ENCODE measurements at regions not wholly inside any gene's neighbourhood (a gene's known extent, or its start where the extent isn't known, plus 50 kb on each side); places are given as distances from the start of the nearest gene placed in this dataset.

DNA sequence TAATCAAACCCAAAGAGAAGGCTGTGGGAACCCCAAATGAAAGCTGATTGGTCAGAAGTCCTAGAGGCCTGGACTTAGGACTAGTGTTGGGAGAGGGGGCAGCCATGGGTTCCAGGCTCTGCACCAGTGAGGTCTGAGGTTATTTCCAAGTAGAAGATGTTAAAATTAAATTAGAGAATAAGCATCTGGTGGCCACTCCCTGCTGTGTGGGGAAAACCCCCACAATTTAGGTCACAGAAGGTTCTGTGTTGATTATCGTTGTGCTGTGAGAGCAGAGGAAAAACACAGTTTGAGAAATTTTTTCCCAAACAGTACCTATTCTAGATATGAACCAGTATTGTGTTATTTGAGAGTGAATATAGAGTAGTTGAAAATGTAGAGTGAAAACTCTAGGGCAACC lies 53.9 kb upstream of the NSMCE3 start:
- DNase-seq (ENCODE audit: low read depth) = no peak

DNA sequence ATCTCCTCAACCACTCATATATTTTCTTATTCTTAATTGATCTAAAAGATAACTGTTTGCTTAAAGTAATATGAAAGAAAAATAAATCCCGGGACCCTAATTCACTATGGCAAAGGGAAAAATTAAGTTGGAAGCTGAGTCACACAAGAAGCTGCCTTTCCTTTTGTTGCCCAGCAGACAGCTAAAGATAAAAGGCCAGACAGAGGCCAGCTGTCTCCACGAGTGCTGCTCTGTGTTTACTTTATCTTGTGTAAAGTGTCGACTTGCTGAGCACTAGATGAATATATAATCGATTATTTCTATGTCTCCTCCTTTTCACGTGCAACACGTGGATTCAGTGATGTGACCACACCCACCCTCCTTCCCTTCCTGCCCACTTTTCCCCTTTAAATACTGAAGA lies 52.8 kb upstream of the NSMCE3 start:
- DNase-seq (ENCODE audit: low read depth) = peak; percentile 6

DNA sequence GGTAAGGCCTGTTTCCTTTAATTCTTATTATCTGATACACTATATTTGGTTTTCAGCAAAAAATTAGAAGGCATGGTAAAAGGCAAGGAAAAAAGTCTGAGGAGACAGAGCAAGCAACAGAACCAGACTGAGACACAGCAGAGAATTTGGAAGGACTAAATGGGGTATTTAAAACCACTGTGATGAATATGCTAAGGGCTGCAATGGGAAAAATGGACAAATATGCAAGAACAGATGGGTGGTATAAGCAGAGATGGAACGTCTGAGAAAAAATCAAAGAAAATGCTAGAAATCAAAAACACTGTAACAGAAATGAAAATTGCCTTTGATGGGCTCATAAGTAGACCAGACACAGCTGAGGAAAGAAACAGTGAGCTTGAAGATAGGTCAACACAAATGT lies 50.8 kb upstream of the NSMCE3 start:
- DNase-seq (ENCODE audit: low read depth) = no peak

DNA sequence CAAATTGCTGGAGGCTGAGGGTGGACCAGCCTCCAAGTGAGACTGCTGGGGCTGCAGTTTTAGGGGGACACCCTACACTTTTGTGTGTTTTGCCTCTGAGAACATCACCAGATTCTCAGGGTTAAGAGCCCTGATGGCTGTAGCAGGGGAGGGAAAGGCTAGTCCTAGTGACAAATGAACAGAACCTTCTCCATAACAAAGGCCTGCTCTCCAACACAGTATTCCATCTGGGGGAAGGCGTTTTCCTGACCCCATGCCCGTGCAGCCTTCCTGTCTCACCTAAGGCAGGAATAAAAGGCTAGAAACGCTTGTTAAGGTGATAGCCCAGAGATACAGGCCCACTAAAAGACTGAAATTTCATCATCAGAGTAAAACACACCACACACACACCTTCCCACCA lies 50.2 kb upstream of the NSMCE3 start:
- no peak for DNase-seq (ENCODE audit: low read depth)
